Activated naive CD8-positive, alpha-beta T cell treated with anti-CD3 and anti-CD28 coated beads, Interleukin-2, amount 10 ng/mL, durations not matched to agents 7 days and 5 days (primary cell): ENCODE measurements at regions not wholly inside any gene's neighbourhood (a gene's known extent, or its start where the extent isn't known, plus 50 kb on each side); places are given as distances from the start of the nearest gene placed in this dataset.
"Not testable (repeated sequence)": the region's sequence is repeated elsewhere in the genome, so short reads cannot be mapped to it uniquely, and the experiment has no call there.

ENCODE experiments used
- ATAC-seq: fragments of 150-1000 bp; cut with Tn5 transposase; one replicate; pipeline ENCODE4 v1.10.0; 2021; ENCODE audit warnings: low read depth, moderate library complexity
- POLR2A ChIA-PET: fragments of 350-600 bp; sonication (Branson Sonifier 250); formaldehyde crosslinking; loops from one replicate; lab custom pipeline; 2021; ENCODE audit warnings: antibody characterized with exemption; lab: Charles Lee
- DNase-seq: peaks from one replicate; pipeline ENCODE4 v3.0.0; 2021
- H3K27ac Mint-ChIP-seq: one replicate; pipeline ENCODE4 v1.8.0; 2022; ENCODE audit warnings: mild to moderate bottlenecking, mixed read lengths
- H3K27me3 Mint-ChIP-seq: one replicate; pipeline ENCODE4 v1.8.0; 2022; ENCODE audit warnings: mild to moderate bottlenecking, moderate library complexity, mixed read lengths
- H3K36me3 Mint-ChIP-seq: one replicate; pipeline ENCODE4 v1.8.0; 2021; ENCODE audit warnings: mild to moderate bottlenecking, mixed read lengths
- H3K4me1 Mint-ChIP-seq: one replicate; pipeline ENCODE4 v1.8.0; 2021; ENCODE audit warnings: mixed read lengths
- H3K4me3 Mint-ChIP-seq: one replicate; pipeline ENCODE4 v1.8.0; 2022; ENCODE audit warnings: mild to moderate bottlenecking, moderate library complexity, mixed read lengths
- H3K9me3 Mint-ChIP-seq: one replicate; pipeline ENCODE4 v1.8.0; 2021; ENCODE audit warnings: mixed read lengths

GRCh38 chr7:91787931-91788330 lies 92.6 kb downstream of the MTERF1 start:
- ATAC-seq (no peak), DNase-seq (no peak)
- Mint-ChIP-seq H3K27ac (no peak overlapping the region), H3K27me3 (no peaks in the 10 kb centered on the region), H3K4me1 (no peaks in the 10 kb centered on the region), H3K4me3 (no peak overlapping the region), H3K36me3 (no peaks in the 10 kb centered on the region), H3K9me3 (no peaks in the 10 kb centered on the region)
- POLR2A ChIA-PET: no interaction called here

- Mint-ChIP-seq H3K4me1 (no peaks in the 10 kb centered on the region), H3K36me3 (no peaks in the 10 kb centered on the region), H3K27ac (no peak overlapping the region), H3K27me3 (no peaks in the 10 kb centered on the region), H3K9me3 (peaks cover 2% of the 10 kb centered on the region), H3K4me3 (no peak overlapping the region)
- no peak for DNase-seq
- no peak for ATAC-seq
- POLR2A ChIA-PET: no interaction called here
Measured at GRCh38 chr7:91789086-91789485, 91.4 kb downstream of the MTERF1 start.

GRCh38 chr7:91789558-91789957 lies 90.9 kb downstream of the MTERF1 start:
- no peak overlapping the region for H3K4me3 Mint-ChIP-seq
- DNase-seq (no peak), ATAC-seq (no peak)
- H3K4me1 Mint-ChIP-seq: no peaks in the 10 kb centered on the region
- no peaks in the 10 kb centered on the region for H3K27me3 Mint-ChIP-seq
- POLR2A ChIA-PET: no interaction called here
- peaks cover 2% of the 10 kb centered on the region for H3K9me3 Mint-ChIP-seq
- no peaks in the 10 kb centered on the region for H3K36me3 Mint-ChIP-seq
- H3K27ac Mint-ChIP-seq: no peak overlapping the region

- POLR2A ChIA-PET, H3K4me1 Mint-ChIP-seq, DNase-seq, H3K36me3 Mint-ChIP-seq, H3K4me3 Mint-ChIP-seq, ATAC-seq, H3K27me3 Mint-ChIP-seq, H3K27ac Mint-ChIP-seq, H3K9me3 Mint-ChIP-seq: not testable (repeated sequence)
Measured at GRCh38 chr7:91790646-91791045, 89.9 kb downstream of the MTERF1 start.

- peaks cover 5% of the 10 kb centered on the region for H3K9me3 Mint-ChIP-seq
- no peaks in the 10 kb centered on the region for H3K27me3 Mint-ChIP-seq
- ATAC-seq: no peak
- no peaks in the 10 kb centered on the region for H3K4me1 Mint-ChIP-seq
- POLR2A ChIA-PET: no interaction called here
- DNase-seq: no peak
- H3K36me3 Mint-ChIP-seq: no peaks in the 10 kb centered on the region
- H3K4me3 Mint-ChIP-seq: no peak overlapping the region
- no peak overlapping the region for H3K27ac Mint-ChIP-seq
Measured at GRCh38 chr7:91796122-91796521, 84.4 kb downstream of the MTERF1 start.

- POLR2A ChIA-PET: no interaction called here
- DNase-seq (no peak), ATAC-seq (no peak)
- no peaks in the 10 kb centered on the region for H3K36me3 Mint-ChIP-seq
- no peak overlapping the region for H3K27ac Mint-ChIP-seq
- no peaks in the 10 kb centered on the region for H3K27me3 Mint-ChIP-seq
- peaks cover 3% of the 10 kb centered on the region for H3K9me3 Mint-ChIP-seq
- H3K4me3 Mint-ChIP-seq: no peak overlapping the region
- no peaks in the 10 kb centered on the region for H3K4me1 Mint-ChIP-seq
Measured at GRCh38 chr7:91798425-91798824, 82.1 kb downstream of the MTERF1 start.

- Mint-ChIP-seq H3K9me3 (no peaks in the 10 kb centered on the region), H3K27me3 (no peaks in the 10 kb centered on the region), H3K27ac (no peak overlapping the region), H3K36me3 (no peaks in the 10 kb centered on the region), H3K4me1 (no peaks in the 10 kb centered on the region), H3K4me3 (no peak overlapping the region)
- DNase-seq (no peak), ATAC-seq (no peak)
- POLR2A ChIA-PET: no interaction called here
Measured at GRCh38 chr7:91800389-91800788, 80.1 kb downstream of the MTERF1 start.

GRCh38 chr7:91801331-91801983 lies 79.0 kb downstream of the MTERF1 start:
- no peak for DNase-seq

GRCh38 chr7:91811236-91811635 lies 69.3 kb downstream of the MTERF1 start:
- no peak overlapping the region for H3K4me3 Mint-ChIP-seq
- no peaks in the 10 kb centered on the region for H3K27me3 Mint-ChIP-seq
- no peaks in the 10 kb centered on the region for H3K4me1 Mint-ChIP-seq
- no peaks in the 10 kb centered on the region for H3K9me3 Mint-ChIP-seq
- H3K27ac Mint-ChIP-seq: no peak overlapping the region
- no peaks in the 10 kb centered on the region for H3K36me3 Mint-ChIP-seq
- POLR2A ChIA-PET: no interaction called here
- DNase-seq (no peak), ATAC-seq (no peak)

More at GRCh38 chr7:91801331-91801983, 79.0 kb downstream of the MTERF1 start:
- no peak overlapping the region for H3K4me3 Mint-ChIP-seq
- no peak overlapping the region for H3K27ac Mint-ChIP-seq
- no peaks in the 10 kb centered on the region for H3K27me3 Mint-ChIP-seq
- no peaks in the 10 kb centered on the region for H3K4me1 Mint-ChIP-seq
- H3K36me3 Mint-ChIP-seq: no peaks in the 10 kb centered on the region
- ATAC-seq: no peak
- H3K9me3 Mint-ChIP-seq: no peaks in the 10 kb centered on the region
- POLR2A ChIA-PET: no interaction called here

GRCh38 chr7:91811641-91812040 lies 68.9 kb downstream of the MTERF1 start:
- H3K27me3 Mint-ChIP-seq: no peaks in the 10 kb centered on the region

GRCh38 chr7:91812388-91812787 lies 68.1 kb downstream of the MTERF1 start:
- Mint-ChIP-seq H3K36me3 (no peaks in the 10 kb centered on the region), H3K27ac (no peak overlapping the region), H3K4me3 (no peak overlapping the region), H3K9me3 (peaks cover under 1% of the 10 kb centered on the region), H3K4me1 (no peaks in the 10 kb centered on the region), H3K27me3 (no peaks in the 10 kb centered on the region)
- no peak for ATAC-seq
- DNase-seq: no peak
- POLR2A ChIA-PET: no interaction called here

More at GRCh38 chr7:91811641-91812040, 68.9 kb downstream of the MTERF1 start:
- Mint-ChIP-seq H3K27ac (no peak overlapping the region), H3K4me1 (no peaks in the 10 kb centered on the region), H3K36me3 (no peaks in the 10 kb centered on the region), H3K4me3 (no peak overlapping the region), H3K9me3 (no peaks in the 10 kb centered on the region)
- ATAC-seq (no peak), DNase-seq (no peak)
- POLR2A ChIA-PET: no interaction called here

- Mint-ChIP-seq H3K27ac (no peak overlapping the region), H3K36me3 (no peaks in the 10 kb centered on the region), H3K4me3 (no peak overlapping the region), H3K27me3 (no peaks in the 10 kb centered on the region), H3K9me3 (peaks cover 2% of the 10 kb centered on the region), H3K4me1 (no peaks in the 10 kb centered on the region)
- POLR2A ChIA-PET: no interaction called here
- ATAC-seq (no peak), DNase-seq (no peak)
Measured at GRCh38 chr7:91814189-91814588, 66.3 kb downstream of the MTERF1 start.
